ENCODE measurements at regions not wholly inside any gene's neighbourhood (a gene's known extent, or its start where the extent isn't known, plus 50 kb on each side); places are given as distances from the start of the nearest gene placed in this dataset.
"Not testable (repeated sequence)": the region's sequence is repeated elsewhere in the genome, so short reads cannot be mapped to it uniquely, and the experiment has no call there.

GRCh38 chr7:9603291-9603690 lies 1169.9 kb downstream of the NXPH1 start:
- TF ChIP-seq CTCF (IDR thresholded peaks at IDR 0.05; ENCODE audit: low read depth, low read length): no peak
- ChIA-PET POLR2A (no interaction called here), CTCF (no interaction called here)
- no peak for DNase-seq (ENCODE audit: low read depth, low spot score)
- no peaks in the 10 kb centered on the region; the same call in 1 of the 2 replicates for H3K9me3 ChIP-seq (ENCODE audit: control insufficient read depth, insufficient read depth, low read length)
- no peaks in the 10 kb centered on the region for H3K27me3 ChIP-seq (ENCODE audit: control insufficient read depth, insufficient read depth, low read length)
- no peak overlapping the region for H3K4me3 ChIP-seq (ENCODE audit: low read depth, low read length)
- H3K27ac ChIP-seq (ENCODE audit: low read depth, low read length): no peak overlapping the region

- no peak overlapping the region for H3K4me3 ChIP-seq (ENCODE audit: low read depth, low read length)
- CTCF ChIA-PET: no interaction called here
- TF ChIP-seq CTCF (IDR thresholded peaks at IDR 0.05; ENCODE audit: low read depth, low read length): no peak
These were observed 1175.2 kb downstream of the NXPH1 start for GRCh38 chr7:9608560-9608959.

GRCh38 chr7:9620899-9621298 lies 1187.5 kb downstream of the NXPH1 start:
- H3K9me3 ChIP-seq (ENCODE audit: control insufficient read depth, insufficient read depth, low read length): peaks cover 14% of the 10 kb centered on the region
- DNase-seq (ENCODE audit: low read depth, low spot score); POLR2A ChIA-PET; H3K4me3 ChIP-seq (ENCODE audit: low read depth, low read length); H3K27me3 ChIP-seq (ENCODE audit: control insufficient read depth, insufficient read depth, low read length); CTCF ChIA-PET; H3K27ac ChIP-seq (ENCODE audit: low read depth, low read length): not testable (repeated sequence)

More at GRCh38 chr7:9608560-9608959, 1175.2 kb downstream of the NXPH1 start:
- Histone ChIP-seq H3K9me3 (ENCODE audit: control insufficient read depth, insufficient read depth, low read length) (no peaks in the 10 kb centered on the region), H3K27ac (ENCODE audit: low read depth, low read length) (no peak overlapping the region), H3K27me3 (ENCODE audit: control insufficient read depth, insufficient read depth, low read length) (no peaks in the 10 kb centered on the region)
- DNase-seq (ENCODE audit: low read depth, low spot score): no peak
- POLR2A ChIA-PET: no interaction called here

GRCh38 chr7:9621306-9621902 lies 1188.0 kb downstream of the NXPH1 start:
- CTCF ChIA-PET, POLR2A ChIA-PET: not testable (repeated sequence)

GRCh38 chr7:9621927-9622326 lies 1188.5 kb downstream of the NXPH1 start:
- DNase-seq (ENCODE audit: low read depth, low spot score): no peak
- no peak overlapping the region for H3K4me3 ChIP-seq (ENCODE audit: low read depth, low read length)
- no peak for TF ChIP-seq CTCF (IDR thresholded peaks at IDR 0.05; ENCODE audit: low read depth, low read length)
- CTCF ChIA-PET: no interaction called here
- no peaks in the 10 kb centered on the region for H3K27me3 ChIP-seq (ENCODE audit: control insufficient read depth, insufficient read depth, low read length)
- POLR2A ChIA-PET: no interaction called here
- H3K9me3 ChIP-seq (ENCODE audit: control insufficient read depth, insufficient read depth, low read length): peaks cover 14% of the 10 kb centered on the region
- no peak overlapping the region for H3K27ac ChIP-seq (ENCODE audit: low read depth, low read length)

More at GRCh38 chr7:9621306-9621902, 1188.0 kb downstream of the NXPH1 start:
- H3K27ac ChIP-seq (ENCODE audit: low read depth, low read length); H3K4me3 ChIP-seq (ENCODE audit: low read depth, low read length); DNase-seq (ENCODE audit: low read depth, low spot score); H3K27me3 ChIP-seq (ENCODE audit: control insufficient read depth, insufficient read depth, low read length): not testable (repeated sequence)
- H3K9me3 ChIP-seq (ENCODE audit: control insufficient read depth, insufficient read depth, low read length): peaks cover 14% of the 10 kb centered on the region

GRCh38 chr7:9625953-9626352 lies 1192.5 kb downstream of the NXPH1 start:
- Histone ChIP-seq H3K27ac (ENCODE audit: low read depth, low read length) (no peak overlapping the region), H3K9me3 (ENCODE audit: control insufficient read depth, insufficient read depth, low read length) (peaks cover 14% of the 10 kb centered on the region), H3K4me3 (ENCODE audit: low read depth, low read length) (no peak overlapping the region), H3K27me3 (ENCODE audit: control insufficient read depth, insufficient read depth, low read length) (no peaks in the 10 kb centered on the region)
- CTCF ChIA-PET: no interaction called here
- no peak for DNase-seq (ENCODE audit: low read depth, low spot score)
- TF ChIP-seq CTCF (IDR thresholded peaks at IDR 0.05; ENCODE audit: low read depth, low read length): no peak
- POLR2A ChIA-PET: no interaction called here

All from AG04450 (cell line).